Panc1 (cell line): ENCODE measurements at regions not wholly inside any gene's neighbourhood (a gene's known extent, or its start where the extent isn't known, plus 50 kb on each side); places are given as distances from the start of the nearest gene placed in this dataset.

Experiments
- ATAC-seq: fragments of 200-7000 bp; cut with Tn5 transposase; 2 replicates; pipeline ENCODE4 v1.9.1; 2020; ENCODE audit warnings: mild to moderate bottlenecking, moderate library complexity
- BruUV-seq: library from RNA; stranded (reverse); fragments of 400-500 nt; replicated peaks from 2 replicates; lab custom pipeline; 2021; lab: Mats Ljungman, UMichigan
- CTCF ChIA-PET: fragments of 300-600 bp; sonication (Branson Sonifier 250); formaldehyde crosslinking; loops from one replicate; lab custom pipeline; 2022; ENCODE audit warnings: antibody characterized with exemption; lab: Charles Lee
- POLR2A ChIA-PET: fragments of 300-600 bp; sonication (Branson Sonifier 250); formaldehyde crosslinking; loops from one replicate; lab custom pipeline; 2022; ENCODE audit warnings: antibody characterized with exemption; lab: Charles Lee
- DNase-seq: peaks from one replicate; pipeline ENCODE4 v3.0.0-alpha.2; 2010; ENCODE audit warnings: low read depth, low spot score
- H3K27ac ChIP-seq: 2 replicates; pipeline ENCODE4 v1.5.1; 2011; ENCODE audit warnings: mild to moderate bottlenecking, low read length, inconsistent platforms
- H3K27me3 ChIP-seq: fragments of 200-500 bp; sonication (Bioruptor generic); 2 replicates; pipeline ENCODE4 v1.6.0; 2014; ENCODE audit warnings: low read length, inconsistent platforms; ENCODE audit not compliant: control insufficient read depth, insufficient read depth
- H3K36me3 ChIP-seq: fragments of 200-500 bp; sonication (Bioruptor generic); 2 replicates; pipeline ENCODE4 v1.5.1; 2014; ENCODE audit warnings: inconsistent platforms, mild to moderate bottlenecking, low read length, moderate library complexity; ENCODE audit not compliant: control insufficient read depth, insufficient read depth
- H3K4me1 ChIP-seq: 2 replicates; pipeline ENCODE4 v1.5.1; 2011; ENCODE audit warnings: inconsistent platforms, mild to moderate bottlenecking, low read length, moderate library complexity; ENCODE audit not compliant: control insufficient read depth, insufficient read depth
- H3K4me3 ChIP-seq, 2 experiments: 2 replicates each; pipeline ENCODE4 v1.5.1; 2011 to 2012; ENCODE audit warnings: low read depth in 2 of 2, low read length in 2 of 2, mild to moderate bottlenecking in 2 of 2, inconsistent platforms in 1 of 2, moderate library complexity in 1 of 2
- H3K9me3 ChIP-seq: fragments of 200-500 bp; sonication (Bioruptor generic); 2 replicates; pipeline ENCODE4 v1.5.1; 2014; ENCODE audit warnings: low read depth, mild to moderate bottlenecking, inconsistent platforms, low read length, moderate library complexity; ENCODE audit not compliant: control insufficient read depth, insufficient read depth
- POLR2AphosphoS5 ChIP-seq: IDR thresholded peaks from 2 replicates; pipeline ENCODE4 v1.6.1; 2012; ENCODE audit warnings: mild to moderate bottlenecking, low read depth, low read length, moderate library complexity
- SIN3A ChIP-seq: IDR thresholded peaks from 2 replicates; pipeline ENCODE4 v1.6.1; 2012; ENCODE audit warnings: low read depth, mild to moderate bottlenecking, low read length, moderate library complexity, borderline replicate concordance; ENCODE audit not compliant: insufficient read depth
- TCF7L2 ChIP-seq: IDR thresholded peaks from 2 replicates; pipeline ENCODE4 v1.6.1; 2011; ENCODE audit warnings: mild to moderate bottlenecking, low read depth, low read length, inconsistent platforms
- in situ Hi-C: cut with HindIII; loops from 2 replicates; pipeline ENCODE4 v1.10.0; 2016; ENCODE audit warnings: low sequenced_read_pairs, low pct_unique_long_range_greater_than_20kb
- intact Hi-C: fragments of 100-400 bp; cut with micrococcal nuclease; formaldehyde crosslinking; loops from one replicate; pipeline ENCODE4 v1.10.0; 2022; ENCODE audit not compliant: unreplicated experiment
- TF ChIP-seq, protein P1 (sequence below): fragments of 450-650 bp; IDR thresholded peaks from 2 replicates; pipeline ENCODE4 v1.5.1; 2017; ENCODE audit warnings: mild to moderate bottlenecking
- TF ChIP-seq, protein P2 (sequence below), 2 experiments: IDR thresholded peaks; 2 replicates each; pipeline ENCODE4 v1.6.1; 2011 to 2012; ENCODE audit warnings: low read depth in 2 of 2, control low read depth in 1 of 2, low read length in 1 of 2, mild to moderate bottlenecking in 1 of 2, moderate library complexity in 1 of 2; ENCODE audit not compliant: insufficient read depth in 1 of 2

DNA sequence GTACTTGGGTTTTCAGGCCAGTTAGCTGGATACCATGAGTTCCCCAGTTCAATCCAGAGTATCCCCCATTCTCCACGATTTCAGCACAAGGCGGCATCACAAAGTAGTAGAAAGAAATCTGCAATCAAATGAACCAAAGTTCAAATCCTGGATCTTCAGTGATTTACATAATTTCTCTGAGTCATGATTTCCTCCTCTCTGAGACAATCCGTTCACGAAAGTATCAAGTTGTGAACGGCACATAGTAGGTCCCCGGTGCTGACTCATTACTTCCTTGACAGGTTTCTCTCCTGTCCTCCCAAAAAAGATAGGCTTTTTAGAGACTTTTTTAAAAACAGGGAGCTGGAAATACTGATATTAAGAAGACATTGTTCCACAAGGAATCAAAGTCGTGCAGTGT is 69.1 kb upstream of the AKIP1 start:
- H3K27me3 ChIP-seq: no peaks in the 10 kb centered on the region
- POLR2A ChIA-PET: no interaction called here
- H3K4me3 ChIP-seq: no peak overlapping the region
- peak overlapping the region; percentile 41 for H3K27ac ChIP-seq
- H3K4me1 ChIP-seq: peaks cover 36% of the 10 kb centered on the region
- TF ChIP-seq TCF7L2 (no peak), SIN3A (no peak), POLR2AphosphoS5 (no peak)
- TF ChIP-seq, protein P1, sequence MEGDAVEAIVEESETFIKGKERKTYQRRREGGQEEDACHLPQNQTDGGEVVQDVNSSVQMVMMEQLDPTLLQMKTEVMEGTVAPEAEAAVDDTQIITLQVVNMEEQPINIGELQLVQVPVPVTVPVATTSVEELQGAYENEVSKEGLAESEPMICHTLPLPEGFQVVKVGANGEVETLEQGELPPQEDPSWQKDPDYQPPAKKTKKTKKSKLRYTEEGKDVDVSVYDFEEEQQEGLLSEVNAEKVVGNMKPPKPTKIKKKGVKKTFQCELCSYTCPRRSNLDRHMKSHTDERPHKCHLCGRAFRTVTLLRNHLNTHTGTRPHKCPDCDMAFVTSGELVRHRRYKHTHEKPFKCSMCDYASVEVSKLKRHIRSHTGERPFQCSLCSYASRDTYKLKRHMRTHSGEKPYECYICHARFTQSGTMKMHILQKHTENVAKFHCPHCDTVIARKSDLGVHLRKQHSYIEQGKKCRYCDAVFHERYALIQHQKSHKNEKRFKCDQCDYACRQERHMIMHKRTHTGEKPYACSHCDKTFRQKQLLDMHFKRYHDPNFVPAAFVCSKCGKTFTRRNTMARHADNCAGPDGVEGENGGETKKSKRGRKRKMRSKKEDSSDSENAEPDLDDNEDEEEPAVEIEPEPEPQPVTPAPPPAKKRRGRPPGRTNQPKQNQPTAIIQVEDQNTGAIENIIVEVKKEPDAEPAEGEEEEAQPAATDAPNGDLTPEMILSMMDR: no peak
- TF ChIP-seq, protein P2, sequence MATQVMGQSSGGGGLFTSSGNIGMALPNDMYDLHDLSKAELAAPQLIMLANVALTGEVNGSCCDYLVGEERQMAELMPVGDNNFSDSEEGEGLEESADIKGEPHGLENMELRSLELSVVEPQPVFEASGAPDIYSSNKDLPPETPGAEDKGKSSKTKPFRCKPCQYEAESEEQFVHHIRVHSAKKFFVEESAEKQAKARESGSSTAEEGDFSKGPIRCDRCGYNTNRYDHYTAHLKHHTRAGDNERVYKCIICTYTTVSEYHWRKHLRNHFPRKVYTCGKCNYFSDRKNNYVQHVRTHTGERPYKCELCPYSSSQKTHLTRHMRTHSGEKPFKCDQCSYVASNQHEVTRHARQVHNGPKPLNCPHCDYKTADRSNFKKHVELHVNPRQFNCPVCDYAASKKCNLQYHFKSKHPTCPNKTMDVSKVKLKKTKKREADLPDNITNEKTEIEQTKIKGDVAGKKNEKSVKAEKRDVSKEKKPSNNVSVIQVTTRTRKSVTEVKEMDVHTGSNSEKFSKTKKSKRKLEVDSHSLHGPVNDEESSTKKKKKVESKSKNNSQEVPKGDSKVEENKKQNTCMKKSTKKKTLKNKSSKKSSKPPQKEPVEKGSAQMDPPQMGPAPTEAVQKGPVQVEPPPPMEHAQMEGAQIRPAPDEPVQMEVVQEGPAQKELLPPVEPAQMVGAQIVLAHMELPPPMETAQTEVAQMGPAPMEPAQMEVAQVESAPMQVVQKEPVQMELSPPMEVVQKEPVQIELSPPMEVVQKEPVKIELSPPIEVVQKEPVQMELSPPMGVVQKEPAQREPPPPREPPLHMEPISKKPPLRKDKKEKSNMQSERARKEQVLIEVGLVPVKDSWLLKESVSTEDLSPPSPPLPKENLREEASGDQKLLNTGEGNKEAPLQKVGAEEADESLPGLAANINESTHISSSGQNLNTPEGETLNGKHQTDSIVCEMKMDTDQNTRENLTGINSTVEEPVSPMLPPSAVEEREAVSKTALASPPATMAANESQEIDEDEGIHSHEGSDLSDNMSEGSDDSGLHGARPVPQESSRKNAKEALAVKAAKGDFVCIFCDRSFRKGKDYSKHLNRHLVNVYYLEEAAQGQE (IDR thresholded peaks at IDR 0.05; ENCODE audit: insufficient read depth in 1 of 2, low read depth in 2 of 2, low read length in 1 of 2): no peak
- in situ Hi-C loops: no loop called here
- intact Hi-C loops: no loop called here
- no peaks in the 10 kb centered on the region for H3K9me3 ChIP-seq
- no peak for DNase-seq
- no TSS peak for BruUV-seq
- ATAC-seq: no peak
- CTCF ChIA-PET: no interaction called here
- H3K36me3 ChIP-seq: no peaks in the 10 kb centered on the region

DNA sequence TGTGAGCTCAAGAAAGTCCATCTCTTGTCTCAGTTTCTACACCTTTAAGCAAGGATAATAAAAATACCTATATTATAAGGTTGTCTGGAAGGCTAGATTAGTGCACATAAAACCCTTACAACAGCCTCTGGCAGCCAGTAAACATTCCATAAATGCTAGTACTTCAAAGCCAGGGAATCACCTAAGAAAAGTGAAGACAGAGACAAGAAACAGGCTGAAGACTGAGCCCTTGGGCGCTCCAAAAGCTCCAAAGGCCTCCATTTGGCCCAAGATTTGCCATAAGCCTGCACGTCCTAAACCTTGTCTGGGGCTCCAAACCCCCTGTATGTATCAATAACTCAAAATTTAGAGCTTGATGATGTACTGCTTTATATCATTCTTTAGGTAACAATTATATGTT is 52.2 kb upstream of the AKIP1 start:
- Histone ChIP-seq H3K9me3 (no peaks in the 10 kb centered on the region), H3K4me3 (no peak overlapping the region), H3K27ac (no peak overlapping the region), H3K4me1 (no peaks in the 10 kb centered on the region; the same call in 1 of the 2 replicates), H3K36me3 (no peaks in the 10 kb centered on the region), H3K27me3 (no peaks in the 10 kb centered on the region)
- TF ChIP-seq, protein P1: no peak
- peak; percentile 83 for TF ChIP-seq TCF7L2
- in situ Hi-C loops: no loop called here
- BruUV-seq: no TSS peak
- intact Hi-C loops: no loop called here
- no peak for DNase-seq
- ChIA-PET POLR2A (interaction anchor here (0.6 kb wide), 1 partner anchor 12 kb away, joined by 8 read pairs; no protein-coding TSS in a partner anchor), CTCF (interaction anchor here (0.6 kb wide), 1 partner anchor 16 kb away, joined by 3 read pairs; no protein-coding TSS in a partner anchor)
- ATAC-seq: no peak
